Suprapubic skin (tissue), 4 donors: ENCODE measurements at regions not wholly inside any gene's neighbourhood (a gene's known extent, or its start where the extent isn't known, plus 50 kb on each side); places are given as distances from the start of the nearest gene placed in this dataset.
"Not testable (repeated sequence)": the region's sequence is repeated elsewhere in the genome, so short reads cannot be mapped to it uniquely, and the experiment has no call there.

ENCODE experiments used
- DNase-seq, 2 donors: peaks; one replicate each; pipeline ENCODE4 v3.0.0-alpha.2; 2019; ENCODE audit warnings: low spot score in 2 of 2
- H3K27ac ChIP-seq: fragments of 200-600 bp; sonication (generic); one replicate; pipeline ENCODE4 v1.5.1; 2019
- H3K27me3 ChIP-seq: fragments of 200-600 bp; sonication (generic); one replicate; pipeline ENCODE4 v1.5.1; 2019
- H3K36me3 ChIP-seq: fragments of 200-600 bp; sonication (generic); one replicate; pipeline ENCODE4 v1.5.1; 2019
- H3K4me1 ChIP-seq: fragments of 200-600 bp; sonication (generic); one replicate; pipeline ENCODE4 v1.5.1; 2019
- H3K4me3 ChIP-seq: fragments of 200-600 bp; sonication (generic); one replicate; pipeline ENCODE4 v1.5.1; 2019; ENCODE audit warnings: mild to moderate bottlenecking
- H3K9me3 ChIP-seq: fragments of 200-600 bp; sonication (generic); one replicate; pipeline ENCODE4 v1.5.1; 2019
- EP300 ChIP-seq: sonication (generic); formaldehyde crosslinking; IDR thresholded peaks from one replicate; pipeline ENCODE4 v1.6.1; 2017; ENCODE audit warnings: antibody characterized with exemption
- POLR2A ChIP-seq, 2 donors: fragments of 450-650 bp; IDR thresholded peaks; one replicate each; pipeline ENCODE4 v1.6.1; 2017; ENCODE audit warnings: antibody characterized with exemption in 2 of 2, mild to moderate bottlenecking in 2 of 2, moderate library complexity in 2 of 2
- POLR2AphosphoS5 ChIP-seq, 3 donors: sonication (generic); formaldehyde crosslinking; IDR thresholded peaks; one replicate each; pipeline ENCODE4 v1.6.1; 2017; ENCODE audit warnings: antibody characterized with exemption in 3 of 3
- WGBS: methylation state at CpG from one replicate; pipeline ENCODE4 v1.1.5; 2018; 5-methylcytosine and 5-hydroxymethylcytosine counted together
- TF ChIP-seq, protein P1 (sequence below), 2 donors: fragments of 200-600 bp in 1 of 2; fragments of 450-650 bp in 1 of 2; sonication (generic) in 1 of 2; IDR thresholded peaks; one replicate each; pipeline ENCODE4 v1.5.1; 2016 to 2019; ENCODE audit warnings: antibody characterized with exemption in 2 of 2, mild to moderate bottlenecking in 1 of 2, moderate library complexity in 1 of 2

DNA sequence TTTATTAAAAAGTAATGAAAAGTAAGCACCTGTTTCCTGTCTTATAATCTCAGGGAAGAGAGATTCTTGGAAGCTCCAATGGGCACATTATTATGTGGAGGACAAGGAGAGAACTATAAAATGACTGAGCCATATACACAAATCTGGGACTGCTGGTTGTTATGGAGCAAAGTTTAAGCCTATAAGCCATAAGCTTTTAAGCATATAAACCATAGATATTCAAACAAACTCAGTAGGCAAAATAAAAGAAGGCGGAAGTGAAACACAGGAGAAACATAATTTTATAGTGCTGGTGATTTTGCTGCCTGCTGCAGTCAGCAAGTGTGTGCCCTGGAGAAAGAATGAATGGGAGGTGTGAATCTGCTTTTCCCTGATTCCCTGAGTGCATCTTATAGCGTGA is 274.4 kb downstream of the KIF20B start:
- no peaks in the 10 kb centered on the region for H3K4me1 ChIP-seq
- H3K36me3 ChIP-seq, result no peaks in the 10 kb centered on the region
- no peak for DNase-seq
- H3K4me3 ChIP-seq, result no peak overlapping the region
- TF ChIP-seq, protein P1, sequence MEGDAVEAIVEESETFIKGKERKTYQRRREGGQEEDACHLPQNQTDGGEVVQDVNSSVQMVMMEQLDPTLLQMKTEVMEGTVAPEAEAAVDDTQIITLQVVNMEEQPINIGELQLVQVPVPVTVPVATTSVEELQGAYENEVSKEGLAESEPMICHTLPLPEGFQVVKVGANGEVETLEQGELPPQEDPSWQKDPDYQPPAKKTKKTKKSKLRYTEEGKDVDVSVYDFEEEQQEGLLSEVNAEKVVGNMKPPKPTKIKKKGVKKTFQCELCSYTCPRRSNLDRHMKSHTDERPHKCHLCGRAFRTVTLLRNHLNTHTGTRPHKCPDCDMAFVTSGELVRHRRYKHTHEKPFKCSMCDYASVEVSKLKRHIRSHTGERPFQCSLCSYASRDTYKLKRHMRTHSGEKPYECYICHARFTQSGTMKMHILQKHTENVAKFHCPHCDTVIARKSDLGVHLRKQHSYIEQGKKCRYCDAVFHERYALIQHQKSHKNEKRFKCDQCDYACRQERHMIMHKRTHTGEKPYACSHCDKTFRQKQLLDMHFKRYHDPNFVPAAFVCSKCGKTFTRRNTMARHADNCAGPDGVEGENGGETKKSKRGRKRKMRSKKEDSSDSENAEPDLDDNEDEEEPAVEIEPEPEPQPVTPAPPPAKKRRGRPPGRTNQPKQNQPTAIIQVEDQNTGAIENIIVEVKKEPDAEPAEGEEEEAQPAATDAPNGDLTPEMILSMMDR (IDR thresholded peaks at IDR 0.05), result no peak
- TF ChIP-seq POLR2A (IDR thresholded peaks at IDR 0.05) (no peak), EP300 (no peak), POLR2AphosphoS5 (IDR thresholded peaks at IDR 0.05) (no peak)
- no peaks in the 10 kb centered on the region for H3K9me3 ChIP-seq
- H3K27ac ChIP-seq, result no peak overlapping the region
- 92% methylated on average over 2 of the region's 2 CpGs for WGBS
- no peaks in the 10 kb centered on the region for H3K27me3 ChIP-seq

DNA sequence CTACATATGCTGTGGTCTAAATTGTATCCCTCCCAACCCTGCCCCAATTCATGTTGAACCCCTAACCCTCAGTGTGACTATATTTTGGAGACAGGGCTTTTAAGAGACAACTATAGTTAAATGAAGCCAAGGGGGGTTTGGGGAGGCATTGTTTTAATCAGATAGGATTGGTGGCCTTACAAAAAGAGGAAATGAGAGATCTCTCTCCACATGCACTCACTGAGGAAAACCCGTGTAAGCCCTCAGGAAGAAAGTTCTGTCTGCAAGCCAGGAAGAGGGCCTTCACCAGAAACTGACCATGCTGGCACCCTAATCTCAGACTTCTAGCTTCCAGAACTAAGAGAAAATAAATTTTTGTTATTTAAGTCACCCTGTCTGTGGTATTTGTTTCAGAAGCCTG is 276.7 kb downstream of the KIF20B start:
- 50% methylated on average over 1 of the region's 1 CpG for whole genome bisulfite sequencing
- no peak for DNase-seq
- Histone ChIP-seq H3K27ac (no peak overlapping the region), H3K9me3 (no peaks in the 10 kb centered on the region), H3K4me1 (no peaks in the 10 kb centered on the region), H3K36me3 (no peaks in the 10 kb centered on the region), H3K27me3 (no peaks in the 10 kb centered on the region), H3K4me3 (no peak overlapping the region)
- TF ChIP-seq, protein P1 (IDR thresholded peaks at IDR 0.05), result no peak
- TF ChIP-seq POLR2A (IDR thresholded peaks at IDR 0.05) (no peak), EP300 (no peak), POLR2AphosphoS5 (IDR thresholded peaks at IDR 0.05) (no peak)

DNA sequence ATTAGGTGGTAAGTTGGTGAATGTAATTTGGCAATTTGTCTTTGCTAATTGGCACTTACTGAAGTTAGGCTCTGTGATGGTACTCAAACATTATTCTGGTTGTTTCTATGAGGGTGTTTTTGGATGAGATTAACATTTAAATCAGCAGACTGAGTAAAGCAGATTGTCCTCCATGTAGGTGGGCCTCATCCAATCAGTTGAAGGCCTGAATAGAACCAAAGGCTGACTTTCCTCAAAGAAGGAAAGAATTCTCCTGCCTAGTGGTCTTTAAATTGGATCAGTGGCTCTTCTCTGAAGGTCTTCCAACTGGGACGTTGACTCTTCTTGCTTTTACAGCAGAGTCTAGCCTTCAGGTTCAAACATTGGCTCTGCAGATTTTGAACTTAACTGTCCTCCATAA is 278.3 kb downstream of the KIF20B start:
- H3K27me3 ChIP-seq, result no peaks in the 10 kb centered on the region
- DNase-seq, result no peak
- no peak overlapping the region for H3K4me3 ChIP-seq
- no peaks in the 10 kb centered on the region for H3K36me3 ChIP-seq
- 65% methylated on average over 1 of the region's 1 CpG for WGBS
- no peak overlapping the region for H3K27ac ChIP-seq
- no peaks in the 10 kb centered on the region for H3K4me1 ChIP-seq
- no peak for TF ChIP-seq EP300
- TF ChIP-seq POLR2AphosphoS5 (IDR thresholded peaks at IDR 0.05), result no peak
- TF ChIP-seq, protein P1 (IDR thresholded peaks at IDR 0.05), result no peak
- no peak for TF ChIP-seq POLR2A (IDR thresholded peaks at IDR 0.05)
- H3K9me3 ChIP-seq, result no peaks in the 10 kb centered on the region

DNA sequence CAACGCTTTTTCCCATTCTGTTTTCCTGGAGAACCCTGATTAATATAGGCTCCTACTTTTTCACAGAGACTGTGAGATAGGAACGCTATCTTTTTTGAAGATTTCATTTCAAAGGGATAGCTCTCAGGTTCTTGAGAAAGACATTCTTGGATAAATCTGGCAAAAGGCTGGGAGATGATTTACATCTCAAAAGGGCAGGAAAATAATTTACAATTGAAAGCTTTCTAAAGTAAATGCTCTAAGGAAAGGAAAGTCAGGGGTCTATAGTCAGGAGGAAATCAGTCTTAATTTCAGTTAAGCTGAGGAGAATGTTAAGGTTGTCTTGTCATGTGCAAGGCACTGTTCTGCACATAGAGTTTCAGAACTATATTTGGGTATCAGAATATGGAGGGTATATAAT is 278.8 kb downstream of the KIF20B start:
- WGBS, result 82% methylated on average over 2 of the region's 2 CpGs
- Histone ChIP-seq H3K27me3 (no peaks in the 10 kb centered on the region), H3K4me1 (no peaks in the 10 kb centered on the region), H3K4me3 (no peak overlapping the region), H3K36me3 (no peaks in the 10 kb centered on the region), H3K9me3 (no peaks in the 10 kb centered on the region), H3K27ac (no peak overlapping the region)
- no peak for TF ChIP-seq EP300
- DNase-seq, result no peak

DNA sequence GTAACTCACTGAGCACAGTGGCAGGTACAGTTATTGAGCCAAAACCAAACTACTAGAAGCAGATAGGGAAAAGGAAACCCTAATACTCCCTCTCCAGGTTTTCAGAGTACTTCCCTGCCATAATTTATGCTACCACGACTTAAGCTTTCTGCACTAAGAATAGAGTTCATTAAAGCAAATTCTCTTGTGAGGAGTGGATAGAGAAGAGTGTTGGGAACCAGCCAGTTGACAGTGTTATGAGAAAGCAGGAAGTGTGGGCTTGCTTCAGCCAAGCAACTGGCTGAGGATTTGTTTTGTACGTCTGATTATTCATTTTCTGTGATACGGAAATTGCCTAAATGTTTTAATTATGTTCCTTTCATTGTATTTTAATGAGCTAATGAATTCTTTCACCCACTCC is 280.5 kb downstream of the KIF20B start:
- Histone ChIP-seq H3K4me3 (no peak overlapping the region), H3K36me3 (no peaks in the 10 kb centered on the region), H3K27ac (no peak overlapping the region), H3K27me3 (no peaks in the 10 kb centered on the region), H3K4me1 (no peaks in the 10 kb centered on the region), H3K9me3 (no peaks in the 10 kb centered on the region)
- WGBS, result 13% methylated on average over 3 of the region's 3 CpGs
- DNase-seq, result no peak
- TF ChIP-seq POLR2AphosphoS5 (IDR thresholded peaks at IDR 0.05) (no peak), EP300 (no peak), POLR2A (IDR thresholded peaks at IDR 0.05) (no peak)
- TF ChIP-seq, protein P1 (IDR thresholded peaks at IDR 0.05), result no peak

DNA sequence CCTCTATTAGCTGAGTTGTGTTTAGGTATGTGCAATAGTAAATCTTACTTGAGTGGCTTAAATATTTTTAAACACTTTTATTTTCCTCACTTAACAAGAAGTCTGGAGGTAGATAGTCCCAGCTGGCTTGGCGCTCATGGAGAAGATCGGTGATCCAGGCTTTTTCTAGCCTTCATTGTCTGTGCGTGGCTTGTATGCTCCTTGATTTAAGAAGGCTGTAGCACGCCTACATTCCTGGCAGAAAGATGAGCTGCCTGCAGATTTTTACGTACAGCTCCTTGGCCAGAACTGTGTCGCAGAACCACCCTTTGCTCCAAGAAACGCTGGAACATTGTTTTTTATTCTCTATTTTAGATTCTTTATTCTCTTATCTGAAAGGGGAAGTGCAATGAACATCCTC is 284.1 kb downstream of the KIF20B start:
- H3K9me3 ChIP-seq, result no peaks in the 10 kb centered on the region
- 41% methylated on average over 7 of the region's 7 CpGs for WGBS

DNA sequence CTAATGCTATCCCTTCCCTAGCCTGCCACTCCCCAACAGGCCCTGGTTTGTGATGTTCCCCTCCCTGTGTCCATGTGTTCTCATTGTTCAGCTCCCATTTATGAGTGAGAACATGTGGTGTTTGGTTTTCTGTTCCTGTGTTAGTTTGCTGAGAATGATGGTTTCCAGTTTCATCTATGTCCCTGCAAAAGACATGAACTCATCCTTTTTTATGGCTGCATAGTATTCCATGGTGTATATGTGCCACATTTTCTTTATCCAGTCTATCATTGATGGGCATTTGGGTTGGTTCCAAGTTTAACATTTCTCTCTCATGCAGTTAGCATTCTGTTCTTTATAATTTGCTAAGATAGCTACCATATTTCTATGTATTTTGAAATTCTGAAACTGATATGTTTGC is 287.0 kb downstream of the KIF20B start:
- H3K27ac ChIP-seq, H3K9me3 ChIP-seq: not testable (repeated sequence)

More for the DNA sequence above, 284.1 kb downstream of the KIF20B start:
- no peaks in the 10 kb centered on the region for H3K27me3 ChIP-seq
- no peak for TF ChIP-seq POLR2A (IDR thresholded peaks at IDR 0.05)
- no peak overlapping the region for H3K4me3 ChIP-seq
- no peak for DNase-seq
- H3K36me3 ChIP-seq, result no peaks in the 10 kb centered on the region
- no peak overlapping the region for H3K27ac ChIP-seq
- H3K4me1 ChIP-seq, result no peaks in the 10 kb centered on the region

More for the DNA sequence above, 287.0 kb downstream of the KIF20B start:
- not testable (repeated sequence) for H3K36me3 ChIP-seq, H3K4me1 ChIP-seq, H3K27me3 ChIP-seq, DNase-seq, H3K4me3 ChIP-seq
